ENCODE measurements at regions not wholly inside any gene's neighbourhood (a gene's known extent, or its start where the extent isn't known, plus 50 kb on each side); places are given as distances from the start of the nearest gene placed in this dataset.

DNA sequence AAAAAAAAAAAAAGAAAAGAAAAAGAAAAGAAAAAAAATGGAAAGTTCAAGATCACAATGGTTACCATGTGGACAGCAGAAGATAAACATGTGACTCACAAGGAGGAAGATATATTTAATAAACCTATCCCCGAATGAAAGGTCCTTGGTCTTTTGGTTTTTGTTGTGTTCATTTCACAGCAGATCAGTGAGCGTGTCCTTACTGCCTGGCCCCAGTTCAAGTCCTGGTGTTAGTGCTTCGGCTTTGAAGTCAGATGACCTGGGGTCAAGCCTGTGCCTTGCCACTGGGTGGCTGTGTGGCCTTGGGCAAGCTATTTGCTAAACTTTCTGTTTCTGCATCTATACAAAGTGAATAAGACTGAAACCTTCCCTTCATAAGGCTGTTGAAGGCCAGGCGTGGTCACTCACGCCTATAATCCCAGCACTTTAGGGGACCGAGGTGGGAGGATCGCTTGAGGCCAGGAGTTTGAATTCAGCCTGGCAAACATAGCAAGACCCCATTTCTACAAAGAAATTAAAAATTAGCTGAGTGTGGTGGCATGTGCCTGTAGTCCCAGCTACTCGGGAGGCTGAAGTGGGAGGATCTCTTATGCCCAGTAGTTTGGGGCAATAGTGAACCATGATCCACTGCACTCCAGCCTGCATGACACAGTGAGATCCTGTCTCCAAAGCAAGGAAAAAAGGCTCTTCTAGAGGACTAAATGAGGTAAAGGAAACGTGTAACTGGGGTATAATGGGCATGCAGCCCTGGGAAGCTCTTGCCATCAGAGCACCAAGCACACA lies 94.5 kb upstream of the SPATA31D4 start:
- DNase-seq (ENCODE audit: low read depth in 4 of 4, low spot score in 3 of 4) = no peak

DNA sequence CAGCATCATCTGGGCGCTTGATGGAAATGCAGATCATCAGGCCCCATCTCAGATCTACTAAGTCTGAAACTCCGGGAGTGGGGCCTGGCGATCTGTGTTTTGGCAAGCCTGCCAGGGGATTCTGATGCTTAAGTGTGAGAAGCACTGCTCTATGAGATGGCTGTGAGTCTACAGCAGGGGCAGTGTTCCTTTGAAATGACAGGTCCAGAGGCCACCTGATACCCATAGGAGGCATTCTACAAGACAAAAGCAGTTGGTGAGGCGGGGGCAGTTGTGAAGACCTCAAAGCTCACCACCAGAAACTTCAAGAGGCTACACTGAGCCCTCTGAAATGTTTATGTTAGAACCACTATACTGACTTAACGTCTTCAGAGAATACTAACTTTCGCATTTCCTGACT lies 86.9 kb upstream of the SPATA31D4 start:
- no peak for DNase-seq (ENCODE audit: low read depth in 4 of 4, low spot score in 3 of 4)

DNA sequence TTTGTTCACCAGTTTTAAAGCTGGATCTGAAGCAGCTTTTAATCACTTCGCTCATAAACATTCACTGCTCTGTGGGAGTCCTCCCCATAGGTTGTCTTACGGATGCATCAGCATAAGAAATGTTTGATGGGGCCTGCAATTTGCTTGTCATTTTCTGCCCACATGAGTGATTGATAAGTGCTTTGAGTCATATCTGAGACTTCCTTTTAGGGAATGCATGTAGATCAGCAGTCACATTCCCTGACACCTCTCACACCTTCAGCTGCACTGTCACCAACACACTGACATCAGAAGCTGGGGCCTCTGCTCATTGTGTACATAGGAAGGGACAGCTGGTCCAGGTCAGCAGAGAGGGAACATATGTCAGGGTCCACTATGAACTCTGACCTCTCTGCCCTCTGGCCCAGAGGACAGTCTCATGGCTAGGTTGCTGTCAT lies 84.1 kb upstream of the SPATA31D4 start:
- DNase-seq (ENCODE audit: low read depth in 4 of 4, low spot score in 3 of 4) = no peak

DNA sequence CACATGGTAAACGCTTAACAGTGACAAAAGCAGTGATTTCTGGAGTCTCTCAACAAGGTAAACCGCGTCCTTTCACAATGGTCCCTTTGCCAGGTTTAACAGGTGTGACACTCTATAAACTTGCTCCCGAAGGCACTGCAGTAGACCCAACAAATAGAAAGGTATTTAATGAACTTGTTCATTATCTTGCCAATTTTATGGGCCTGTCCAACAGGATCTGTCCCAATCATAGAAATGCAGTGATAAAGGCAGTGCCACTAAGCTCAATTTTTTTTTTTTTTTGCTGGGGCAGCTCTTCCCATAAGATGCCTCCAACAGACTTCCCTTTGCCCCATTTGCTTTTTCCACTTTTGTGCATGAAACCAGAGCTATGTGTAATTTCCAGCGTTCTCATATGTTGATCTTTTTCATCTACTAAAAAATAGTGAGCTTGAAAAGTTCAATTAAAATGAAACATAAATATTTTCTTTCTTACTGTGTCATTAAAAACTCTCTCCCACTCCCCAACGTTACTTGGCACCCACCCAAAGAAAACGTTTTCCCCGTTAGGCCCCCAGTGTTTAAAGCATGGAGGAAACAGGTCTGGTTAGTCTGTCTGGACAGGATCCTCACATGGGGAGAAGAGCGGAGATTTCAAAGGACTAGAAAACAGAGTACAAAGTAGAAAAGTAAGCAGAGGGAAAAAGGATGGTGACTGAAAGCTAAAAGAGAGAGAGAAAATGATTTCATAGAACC lies 80.9 kb upstream of the SPATA31D4 start:
- DNase-seq (ENCODE audit: low read depth in 4 of 4, low spot score in 3 of 4) = no peak

DNA sequence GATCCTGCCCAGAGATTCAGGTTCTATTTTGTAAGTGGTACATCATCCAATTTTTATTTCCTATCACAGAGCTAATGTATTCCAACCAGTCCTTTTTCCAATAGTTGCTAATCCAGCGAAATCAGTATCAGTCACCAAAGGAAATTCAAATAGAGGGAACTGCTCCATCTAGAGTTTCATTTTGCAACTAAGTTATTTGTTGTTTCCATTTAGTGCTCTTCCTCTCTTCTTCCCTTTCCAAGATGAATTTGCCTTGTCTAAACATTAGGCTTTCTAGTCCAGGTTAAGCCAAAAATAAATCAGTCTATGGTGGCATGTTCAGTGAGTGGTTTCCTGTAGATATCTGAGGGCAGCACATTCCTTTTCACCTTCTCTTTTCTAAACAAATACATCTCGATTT lies 79.8 kb upstream of the SPATA31D4 start:
- no peak for DNase-seq (ENCODE audit: low read depth in 4 of 4, low spot score in 3 of 4)

DNA sequence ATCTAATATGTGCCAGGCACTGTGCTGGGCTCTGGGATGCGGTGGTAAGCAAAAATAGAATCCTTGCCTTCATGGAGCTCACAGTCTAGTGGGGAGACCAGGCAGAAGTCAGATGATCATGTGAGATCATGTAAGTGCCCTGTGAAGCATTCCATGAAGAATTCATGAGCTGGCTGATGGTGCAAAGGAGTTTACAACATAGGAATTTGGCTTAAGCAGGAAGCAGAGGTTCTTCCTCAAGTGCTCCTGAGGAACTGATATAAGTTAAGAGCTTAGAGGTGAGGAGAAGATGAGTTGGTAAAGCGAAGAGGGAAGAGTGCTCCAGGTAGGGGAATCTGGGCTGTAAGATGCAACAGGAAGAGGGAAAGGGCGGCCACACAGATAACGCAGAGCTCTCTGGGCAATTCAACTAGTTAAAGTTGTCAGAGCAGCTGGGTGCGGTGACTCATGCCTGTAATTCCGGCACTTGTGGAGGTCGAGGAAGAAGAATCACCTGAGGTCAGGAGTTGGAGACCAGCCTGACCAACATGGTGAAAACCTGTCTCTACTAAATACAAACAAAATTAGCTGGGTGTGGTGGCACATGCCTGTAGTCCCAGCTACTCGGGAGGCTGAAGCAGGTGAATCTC lies 78.5 kb upstream of the SPATA31D4 start:
- DNase-seq (ENCODE audit: low read depth in 4 of 4, low spot score in 3 of 4) = no peak

DNA sequence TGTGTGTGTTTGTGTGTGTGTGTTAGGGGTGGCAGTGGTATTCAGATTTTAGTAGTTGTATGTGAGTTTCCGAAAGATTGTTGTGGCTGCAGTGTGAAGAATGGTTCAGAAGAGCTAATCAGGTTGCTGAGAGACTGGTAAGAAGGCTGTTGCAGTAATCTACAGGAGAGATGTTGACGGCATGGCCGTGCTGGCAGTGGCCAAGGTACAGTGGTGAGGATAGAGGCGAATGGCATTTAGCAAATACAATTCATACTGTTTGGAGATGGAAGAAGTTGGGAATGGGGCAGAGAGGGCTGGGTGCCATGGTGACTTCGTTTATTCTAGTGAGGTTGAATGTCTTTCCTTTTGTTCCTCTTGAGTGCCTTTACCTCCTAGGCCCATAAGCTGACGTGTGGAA lies 77.5 kb upstream of the SPATA31D4 start:
- no peak for DNase-seq (ENCODE audit: low read depth in 4 of 4, low spot score in 3 of 4)

DNA sequence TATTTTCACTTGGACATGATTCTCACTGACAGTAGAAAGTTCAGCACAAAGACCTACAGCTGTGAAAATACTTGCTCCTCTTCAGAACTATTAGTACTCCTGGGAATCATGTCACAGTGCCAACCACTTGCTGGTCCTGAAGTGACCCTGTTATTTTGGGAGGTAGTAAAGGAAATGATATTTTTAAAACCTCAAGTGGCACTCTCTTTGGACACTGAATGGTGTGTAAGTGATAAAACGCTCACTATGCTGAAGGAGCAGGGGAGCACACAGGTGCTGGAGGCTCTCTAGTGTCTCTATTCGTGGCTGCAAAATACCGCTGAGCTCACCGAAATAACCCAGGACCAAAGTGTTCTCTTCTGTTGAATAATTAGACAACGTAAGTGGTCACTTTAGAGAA lies 76.9 kb upstream of the SPATA31D4 start:
- DNase-seq (ENCODE audit: low read depth in 4 of 4, low spot score in 3 of 4) = no peak

DNA sequence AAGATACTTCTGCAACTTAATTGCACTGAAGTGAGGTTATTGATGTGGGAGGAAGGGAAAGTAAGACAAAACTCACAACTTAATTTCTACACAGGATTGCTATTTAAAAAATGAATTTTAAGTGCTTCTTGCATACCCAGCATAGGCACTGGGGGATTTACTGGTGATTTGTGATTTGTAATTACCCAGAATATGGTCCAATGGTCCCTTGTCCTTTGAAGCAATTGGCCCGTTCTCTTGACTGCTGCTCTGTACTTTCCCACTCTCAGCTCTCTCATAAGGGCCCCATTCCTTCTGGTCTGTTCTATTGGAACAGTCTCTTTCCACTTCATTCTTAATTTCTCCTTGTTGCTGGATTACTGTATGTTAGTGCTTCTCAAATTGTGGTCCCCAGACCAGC lies 75.4 kb upstream of the SPATA31D4 start:
- no peak for DNase-seq (ENCODE audit: low read depth in 4 of 4, low spot score in 3 of 4)

DNA sequence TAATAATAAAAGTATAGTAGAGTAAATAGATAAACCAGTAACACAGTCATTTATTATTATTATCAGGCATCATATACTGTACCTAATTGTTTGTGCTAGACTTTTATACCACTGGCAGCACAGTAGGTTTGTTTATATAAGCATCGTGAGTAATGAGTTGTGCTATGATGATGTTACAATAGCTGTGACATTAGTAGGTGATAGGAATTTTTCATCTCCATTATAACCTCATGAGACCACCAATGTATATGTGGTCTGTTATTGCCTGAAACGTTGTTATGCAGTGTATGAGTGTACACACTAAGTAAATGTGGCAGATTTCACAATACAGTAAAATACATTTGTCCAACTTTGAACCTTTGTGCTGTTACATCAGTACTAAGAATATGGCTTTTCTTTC lies 72.7 kb upstream of the SPATA31D4 start:
- DNase-seq (ENCODE audit: low read depth in 4 of 4, low spot score in 3 of 4) = no peak

DNA sequence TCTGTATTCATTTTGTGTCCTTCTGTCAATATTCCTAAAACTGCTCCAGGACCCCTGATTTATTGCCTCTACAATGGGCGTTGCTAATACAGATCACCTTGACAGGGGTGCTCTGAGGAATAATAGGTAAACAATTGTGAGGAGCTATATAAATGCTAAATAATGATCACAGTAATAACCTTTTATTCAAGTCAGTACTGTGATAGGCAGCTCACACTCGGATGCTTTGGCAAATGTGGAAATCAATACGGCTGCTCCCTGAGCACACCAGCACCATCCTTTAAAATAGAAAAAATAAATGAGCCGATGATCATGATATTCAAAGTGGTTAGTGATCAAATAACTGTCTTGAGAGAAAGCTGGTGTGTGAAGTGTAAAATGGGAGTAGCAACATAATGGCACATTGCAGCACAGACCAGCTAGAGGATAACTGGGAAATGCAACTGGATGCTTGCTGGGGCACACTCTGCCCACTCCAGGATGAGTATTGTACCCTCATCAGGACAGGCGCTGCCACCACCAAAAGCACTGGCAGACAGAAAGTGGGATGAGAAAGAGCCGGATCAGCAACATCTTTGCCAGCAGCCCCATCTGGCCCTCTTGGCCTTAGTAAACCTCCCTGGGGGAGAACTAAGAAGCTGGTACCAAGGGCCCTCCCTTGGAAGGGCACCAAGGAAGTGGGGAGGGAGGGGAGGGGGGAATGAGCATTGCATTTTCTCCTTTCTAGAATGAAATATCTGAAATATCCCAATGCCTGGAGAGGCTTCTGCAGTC lies 69.4 kb upstream of the SPATA31D4 start:
- no peak for DNase-seq (ENCODE audit: low read depth in 4 of 4, low spot score in 3 of 4)

DNA sequence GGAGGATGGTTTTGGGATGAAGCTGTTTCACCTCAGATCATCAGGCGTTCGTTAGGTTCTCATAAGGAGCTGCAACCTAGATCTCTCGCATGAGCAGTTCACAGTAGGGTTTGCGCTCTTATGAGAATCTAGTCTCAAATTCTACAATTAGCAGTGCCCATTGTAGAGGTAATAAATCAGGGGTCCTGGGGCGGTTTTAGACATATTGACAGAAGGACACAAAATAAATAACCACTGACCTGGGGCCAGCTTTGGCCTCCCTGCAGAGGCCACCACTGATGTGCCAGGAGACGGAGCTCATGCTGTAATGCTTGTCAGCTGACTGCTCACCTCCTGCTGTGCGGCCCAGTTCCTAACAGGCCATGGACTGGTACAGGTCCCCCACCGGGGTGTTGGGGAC lies 67.6 kb upstream of the SPATA31D4 start:
- DNase-seq (ENCODE audit: low read depth in 4 of 4, low spot score in 3 of 4) = no peak

DNA sequence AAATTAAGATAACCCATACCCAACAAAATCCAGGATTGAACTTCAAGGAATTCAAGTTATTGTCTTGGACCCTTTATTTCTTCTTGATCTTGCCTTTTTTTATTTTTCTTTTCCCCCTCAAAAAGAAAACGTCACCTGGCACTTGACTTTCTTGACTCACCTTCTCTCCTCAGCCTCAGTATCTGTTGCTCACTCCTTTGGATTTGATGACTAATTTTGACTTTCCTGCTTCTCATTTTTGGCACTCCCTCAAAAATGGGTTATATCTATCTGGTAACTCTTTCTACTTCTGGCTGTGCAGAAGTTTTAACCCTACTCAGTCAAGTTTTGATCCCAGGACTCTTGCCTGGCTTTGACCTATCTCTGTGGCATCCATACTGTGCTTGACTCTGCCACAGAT lies 66.6 kb upstream of the SPATA31D4 start:
- no peak for DNase-seq (ENCODE audit: low read depth in 4 of 4, low spot score in 3 of 4)

DNA sequence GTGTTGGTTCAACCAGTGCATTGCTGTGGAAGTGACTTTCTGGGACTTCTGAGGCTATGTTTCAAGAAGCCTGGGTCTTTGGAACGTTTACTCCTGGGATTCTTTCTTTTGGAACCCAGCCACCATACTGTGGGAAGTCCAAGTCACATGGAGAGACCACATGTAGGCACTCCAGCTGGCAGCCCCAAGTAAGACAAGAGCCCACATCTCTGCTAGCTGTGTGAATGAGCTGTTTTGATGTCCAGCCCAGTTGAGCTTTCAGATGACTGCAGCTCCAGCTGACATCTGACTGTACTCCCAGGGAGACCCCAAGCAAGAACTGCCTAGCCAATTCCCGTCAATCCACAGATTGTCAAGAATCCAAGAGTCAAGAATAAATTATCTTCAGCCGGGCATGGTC lies 60.1 kb upstream of the SPATA31D4 start:
- no peak for DNase-seq (ENCODE audit: low read depth in 4 of 4, low spot score in 3 of 4)

DNA sequence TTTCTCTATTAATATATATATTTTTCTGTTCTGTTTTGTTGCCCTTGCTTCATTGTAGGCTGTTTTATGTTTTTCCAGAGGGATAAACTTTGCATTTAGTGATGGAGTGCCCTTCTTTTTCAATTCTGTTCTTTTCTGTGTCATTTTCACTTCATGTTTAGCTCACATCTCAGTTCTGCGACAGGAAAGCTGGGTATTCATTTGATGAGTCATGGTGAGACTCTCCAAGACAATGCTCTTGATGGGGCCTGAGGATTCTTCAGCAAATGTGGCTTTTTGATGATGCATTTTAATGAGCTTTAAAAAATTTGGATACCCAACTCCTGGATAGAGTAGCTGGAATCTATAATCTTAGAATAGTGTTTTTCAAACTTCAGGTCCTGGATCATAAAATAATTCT lies 56.5 kb upstream of the SPATA31D4 start:
- DNase-seq (ENCODE audit: low read depth in 4 of 4, low spot score in 3 of 4) = no peak

DNA sequence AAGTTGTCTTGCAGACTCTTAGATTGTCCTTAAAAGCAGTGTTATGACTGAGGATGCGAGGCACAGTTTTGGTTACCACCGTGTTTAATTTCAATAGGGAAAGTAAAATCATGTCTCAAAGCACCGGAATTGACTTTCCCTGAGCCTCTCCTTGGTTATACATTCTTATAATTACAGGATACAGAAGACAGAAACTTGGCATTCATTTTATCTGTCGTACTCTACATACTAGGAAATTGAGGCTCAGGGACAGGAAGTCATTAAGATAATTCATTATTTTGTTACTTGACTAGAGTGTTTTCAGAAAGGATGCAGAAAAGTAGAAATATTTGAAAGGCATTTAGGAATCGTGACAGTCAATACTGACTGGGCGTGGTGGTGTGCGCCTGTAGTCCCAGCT lies 54.0 kb upstream of the SPATA31D4 start:
- DNase-seq (ENCODE audit: low read depth in 4 of 4, low spot score in 3 of 4) = no peak

DNA sequence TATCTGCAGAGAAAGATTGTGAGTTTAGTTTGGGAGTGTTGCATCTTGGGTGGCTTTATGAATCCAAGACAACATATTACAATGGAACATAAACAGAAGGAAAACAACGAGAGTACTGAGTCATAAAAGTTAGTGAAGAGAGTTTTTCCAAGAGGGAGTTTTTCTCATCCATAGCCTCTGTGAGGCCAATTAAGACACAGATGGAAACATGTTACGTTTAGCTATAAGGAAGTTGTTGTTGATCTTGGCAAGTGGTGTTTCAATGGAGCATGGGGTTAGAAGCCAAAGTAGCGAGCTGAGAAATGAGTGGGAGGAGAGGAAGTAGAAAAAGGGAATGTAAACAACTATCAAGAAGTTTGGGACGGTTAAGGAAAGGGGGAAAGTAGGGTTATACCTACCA lies 53.3 kb upstream of the SPATA31D4 start:
- DNase-seq (ENCODE audit: low read depth in 4 of 4, low spot score in 3 of 4) = peak; percentile 48 to 65 (median 57)

DNA sequence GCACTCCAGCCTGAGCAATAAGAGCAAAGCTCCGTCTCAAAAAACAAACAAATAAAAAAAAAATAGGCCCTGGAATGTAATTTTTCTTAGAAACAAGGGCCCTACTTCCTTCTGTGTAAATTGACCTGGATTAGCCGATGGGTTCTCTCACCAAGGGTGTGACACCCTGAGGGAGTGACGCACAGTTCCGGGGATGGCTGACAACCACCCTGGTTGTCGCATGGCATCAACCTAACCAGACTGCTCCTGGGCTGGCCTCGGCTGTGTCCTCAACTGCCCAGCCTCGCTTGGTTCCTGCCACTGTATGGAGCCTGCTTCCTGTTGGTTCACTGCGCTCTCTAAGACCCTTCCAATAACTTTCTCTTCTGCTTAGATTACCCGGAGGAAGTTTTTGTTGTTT lies 51.2 kb upstream of the SPATA31D4 start:
- DNase-seq (ENCODE audit: low read depth in 4 of 4, low spot score in 3 of 4) = no peak
